Stimulated activated CD4-positive, alpha-beta T cell treated with anti-CD3 and anti-CD28 coated beads, Interleukin-12 subunit alpha, Interleukin-12 subunit beta, amount 100 ng/mL, for 48 hours (primary cell): ENCODE measurements at regions not wholly inside any gene's neighbourhood (a gene's known extent, or its start where the extent isn't known, plus 50 kb on each side); places are given as distances from the start of the nearest gene placed in this dataset.
A peak's percentile ranks its signal among the peaks of the same experiment; 100 is the strongest.

Source experiments
- DNase-seq, 3 donors: peaks; one replicate each; pipeline ENCODE4 v3.0.0-alpha.2; 2020; ENCODE audit warnings: low read depth in 2 of 3, low spot score in 1 of 3

DNA sequence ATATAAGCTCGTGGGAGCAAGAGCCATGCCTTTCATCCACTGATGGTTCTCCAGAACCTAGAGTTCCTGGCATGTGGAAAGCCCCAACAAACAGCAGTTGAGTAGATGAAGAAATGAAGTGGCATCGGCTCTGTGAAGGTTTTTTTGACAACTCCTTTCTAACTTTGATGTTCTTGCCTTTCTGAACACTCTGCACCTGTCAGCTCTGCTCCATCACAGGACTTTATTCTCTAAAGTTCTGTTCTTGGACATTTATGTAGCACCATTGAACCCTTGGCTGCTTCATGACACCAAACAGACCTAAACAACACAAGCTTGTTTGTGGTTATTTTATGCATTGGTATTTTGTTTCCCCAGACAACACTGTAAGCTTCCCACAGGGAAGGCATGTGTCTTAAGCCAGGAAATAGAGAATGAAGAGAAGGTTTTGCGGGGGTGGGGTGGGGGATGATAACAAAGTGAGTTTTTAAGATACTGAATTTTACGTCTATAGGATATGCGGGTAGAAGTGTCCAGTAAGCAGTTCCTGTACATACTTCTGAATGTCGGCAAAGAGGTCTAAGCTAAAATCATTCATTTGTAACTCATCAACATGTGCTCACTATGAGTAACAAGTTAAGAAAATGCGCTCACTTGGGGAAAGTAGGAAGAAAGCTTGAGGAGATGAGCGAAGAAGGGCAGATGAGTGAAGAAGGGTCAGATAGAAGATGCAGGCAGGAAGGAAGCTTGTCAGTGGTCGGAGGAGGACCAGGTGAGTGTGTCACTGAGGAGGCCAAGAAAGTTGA is 146.0 kb upstream of the PLEKHG7 start:
- no peak for DNase-seq

DNA sequence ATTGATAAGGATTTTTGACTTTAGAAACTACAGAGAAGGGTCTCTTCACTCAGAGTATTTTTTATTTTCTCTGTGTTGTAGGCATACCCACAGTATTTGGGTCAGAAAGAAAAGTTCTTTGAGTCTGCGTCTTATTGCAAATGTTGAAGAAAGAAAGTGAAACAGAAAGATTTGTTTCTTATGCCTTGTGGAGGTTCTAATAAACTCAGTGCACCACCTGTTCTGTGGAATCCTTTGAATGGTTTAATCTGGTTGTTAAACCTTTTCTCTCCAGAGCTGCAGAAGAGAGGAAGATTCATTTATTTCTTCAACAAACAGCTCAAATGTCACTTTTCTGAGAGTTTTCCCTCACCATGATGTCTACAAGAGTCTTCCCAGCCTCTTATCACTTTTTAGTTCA is 146.6 kb upstream of the PLEKHG7 start:
- DNase-seq: no peak

DNA sequence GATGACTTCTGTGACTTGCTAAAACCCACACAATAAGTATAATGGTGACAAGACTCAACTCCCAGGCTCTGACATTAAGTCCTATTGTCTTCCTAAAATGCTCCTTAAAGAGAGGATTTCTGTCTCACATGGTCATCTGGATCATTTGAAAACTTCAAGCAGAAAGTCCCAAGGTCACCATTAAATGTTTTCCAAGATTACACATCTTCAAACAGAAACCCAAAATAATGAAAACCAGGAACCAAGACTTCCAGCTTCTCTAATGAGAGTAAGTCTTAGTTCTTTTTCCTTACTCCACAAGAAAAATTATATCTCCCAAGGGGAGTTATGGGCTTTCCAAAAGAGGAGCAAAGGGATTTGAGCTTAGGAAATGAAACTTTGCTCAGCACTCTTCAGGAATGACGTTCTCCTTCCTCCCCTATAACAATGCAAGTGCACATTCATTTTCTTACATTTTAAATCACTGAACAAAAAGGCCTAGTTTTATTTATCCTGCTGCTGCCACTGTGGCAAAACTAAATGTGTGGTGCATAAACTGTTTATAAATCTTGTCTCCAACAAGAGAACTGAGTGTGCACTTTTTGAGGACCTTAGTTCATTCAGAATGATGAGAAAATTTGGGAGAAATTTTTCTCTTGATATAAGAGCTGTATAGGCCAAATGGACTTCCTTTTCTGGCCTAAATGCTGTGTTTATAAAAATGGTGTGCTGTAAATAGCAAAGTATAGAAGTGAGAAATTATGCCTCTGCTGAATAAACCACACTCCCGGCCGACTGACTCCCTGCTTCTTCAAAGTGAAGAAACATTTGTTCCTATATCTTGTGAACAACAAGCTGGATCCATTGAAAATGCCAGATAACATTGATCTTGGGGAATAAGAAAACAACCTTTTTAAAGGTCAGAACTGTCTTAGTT is 148.4 kb upstream of the PLEKHG7 start:
- no peak for DNase-seq

DNA sequence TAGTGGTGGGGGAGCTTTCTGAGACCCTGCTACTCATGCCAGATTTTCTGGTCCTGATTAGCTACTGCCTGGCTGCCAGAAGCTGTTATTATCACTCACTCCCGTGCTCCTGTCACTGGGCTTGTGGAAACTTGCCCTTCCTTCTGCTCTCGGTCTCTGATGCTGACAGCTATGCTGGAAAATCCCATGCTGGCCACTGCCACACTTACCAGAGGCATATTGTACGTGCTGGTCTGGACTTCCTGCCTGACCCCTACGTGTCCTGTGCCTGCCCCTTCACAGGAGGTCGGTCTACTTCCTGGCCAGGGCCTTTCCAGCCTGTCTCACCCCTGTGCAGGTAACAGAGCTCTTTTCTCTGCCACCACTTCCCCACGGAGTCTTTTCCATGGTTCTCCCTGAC is 149.4 kb upstream of the PLEKHG7 start:
- no peak for DNase-seq

DNA sequence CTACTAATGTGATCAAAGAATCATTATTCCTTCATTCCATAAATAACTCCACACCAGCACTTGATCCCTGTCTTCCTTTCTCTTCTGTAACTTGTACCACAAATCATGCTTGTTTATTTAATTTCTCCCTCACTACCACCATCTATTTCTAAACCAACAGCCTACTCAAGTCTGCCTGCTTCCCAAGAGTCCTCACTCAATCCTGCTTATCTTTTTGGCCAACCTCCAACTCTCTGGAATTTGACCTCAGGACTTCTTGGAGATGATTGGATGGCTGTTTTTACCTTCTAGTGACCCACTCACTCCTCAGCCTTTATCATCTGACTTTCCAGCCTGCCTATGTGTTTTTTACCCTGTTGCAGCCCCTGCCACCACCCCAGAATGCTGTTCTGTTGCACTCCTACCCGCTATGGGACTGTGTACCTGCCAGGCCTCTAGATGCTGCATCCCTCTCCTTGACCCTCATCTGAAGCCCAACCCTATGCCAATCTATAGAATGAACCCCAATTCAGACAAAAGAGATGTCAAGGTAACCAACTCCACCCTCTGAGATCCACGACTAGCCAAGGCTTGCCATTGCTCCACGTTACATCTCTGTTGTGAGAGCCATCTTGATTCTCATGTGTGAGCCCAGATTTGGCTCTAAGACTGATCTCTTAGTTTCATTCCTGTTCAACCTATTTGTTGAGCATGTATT is 150.2 kb upstream of the PLEKHG7 start:
- DNase-seq: no peak

DNA sequence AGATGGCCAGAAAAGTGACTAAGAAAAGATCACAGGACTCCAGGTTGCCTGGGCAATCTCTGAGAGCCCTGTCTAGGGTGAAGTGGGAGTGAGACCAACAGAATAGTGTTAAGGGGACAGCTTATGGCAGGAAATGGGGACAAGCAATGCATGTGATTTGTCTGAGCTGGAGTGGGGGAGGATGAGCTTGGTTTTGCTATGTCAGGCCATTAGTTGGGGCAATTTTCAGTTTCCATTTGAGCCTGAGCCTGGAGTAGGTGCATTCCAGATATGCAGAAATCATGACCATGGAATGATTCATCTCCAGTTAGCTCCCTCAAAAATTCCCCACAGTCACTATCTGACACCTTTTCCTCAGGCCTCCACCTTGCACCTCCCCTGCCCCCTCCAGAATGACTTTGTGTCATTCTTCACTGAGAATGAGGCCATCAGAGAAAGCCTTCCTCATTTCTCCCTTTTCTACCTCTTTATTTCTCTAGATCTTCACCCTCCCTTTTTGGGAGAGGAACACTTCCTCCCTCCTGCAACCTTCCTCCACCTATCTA is 150.9 kb upstream of the PLEKHG7 start:
- DNase-seq: peak; percentile 39 to 57 (median 52)

DNA sequence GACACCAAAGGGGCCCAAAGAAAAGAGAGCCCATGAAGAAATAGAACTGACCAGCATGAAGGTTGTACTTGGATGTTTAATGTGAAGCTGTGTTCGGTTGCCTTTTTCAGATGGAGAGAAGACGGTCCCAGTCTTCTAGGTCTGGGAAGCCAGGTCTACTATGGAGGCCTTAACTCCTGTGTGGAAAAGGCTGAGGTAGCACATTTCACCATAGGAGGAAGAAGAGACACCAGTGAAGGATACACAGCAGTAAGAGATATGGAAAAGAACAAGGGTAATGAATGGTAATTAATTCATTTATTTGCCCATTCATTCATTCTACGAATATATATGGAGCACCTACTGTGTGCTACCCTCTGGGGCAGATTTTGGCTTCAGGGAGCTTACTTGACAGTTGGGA is 151.6 kb upstream of the PLEKHG7 start:
- DNase-seq: no peak

DNA sequence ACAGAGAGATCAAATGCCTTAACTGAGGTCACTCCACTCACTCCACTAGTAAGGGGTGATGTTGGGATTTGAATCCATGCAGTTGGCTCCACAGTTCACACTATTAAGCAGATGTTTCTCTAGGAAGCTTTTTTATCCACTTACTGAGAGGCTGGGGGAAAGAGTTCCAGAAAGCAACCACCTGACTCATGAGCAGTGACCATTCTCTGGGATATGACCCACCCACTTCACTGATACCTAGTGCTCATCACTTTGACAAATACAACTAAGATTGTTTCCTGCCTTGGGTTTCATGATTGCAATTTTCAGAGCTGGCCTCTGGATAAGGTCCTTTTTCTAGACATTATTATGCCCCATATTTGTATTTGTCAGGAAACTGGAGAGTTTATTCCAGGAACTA is 152.1 kb upstream of the PLEKHG7 start:
- no peak for DNase-seq

DNA sequence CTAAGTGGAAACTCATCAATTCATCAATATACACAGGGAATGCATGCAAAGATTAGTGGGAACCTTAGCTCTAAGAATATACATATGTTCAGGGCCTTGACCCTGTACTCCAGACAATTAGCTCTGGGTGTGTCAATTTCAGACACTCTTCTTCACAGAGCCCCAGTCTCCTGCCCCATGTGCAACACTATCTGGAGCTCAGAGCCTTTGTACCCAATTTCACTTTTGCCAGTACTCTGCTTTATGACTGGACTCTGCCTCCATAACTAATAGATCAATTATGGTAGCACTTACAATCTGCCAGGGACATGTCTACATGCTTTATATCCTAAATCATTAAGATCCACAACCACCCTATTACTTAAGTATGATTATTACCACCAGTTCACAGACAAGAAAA is 152.5 kb upstream of the PLEKHG7 start:
- DNase-seq: no peak

DNA sequence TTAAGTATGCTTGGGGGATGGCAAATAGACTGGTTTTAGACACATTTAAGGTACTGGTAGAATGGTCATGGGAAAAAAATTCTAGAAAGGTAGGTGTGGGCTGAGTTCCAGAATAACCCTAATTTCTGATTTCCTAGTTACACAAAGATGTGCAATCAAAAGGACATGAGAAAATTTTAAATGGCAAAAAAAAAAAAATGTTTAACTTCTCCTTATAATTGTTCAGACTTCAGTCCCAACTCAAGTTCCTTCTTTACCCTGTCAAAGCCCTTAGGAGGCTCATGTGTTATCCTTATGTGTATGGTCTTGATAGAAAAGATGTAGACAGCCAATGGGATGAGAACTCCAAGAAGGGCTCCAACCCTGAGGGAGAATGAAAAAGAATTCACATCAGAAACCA is 153.3 kb upstream of the PLEKHG7 start:
- DNase-seq: no peak

DNA sequence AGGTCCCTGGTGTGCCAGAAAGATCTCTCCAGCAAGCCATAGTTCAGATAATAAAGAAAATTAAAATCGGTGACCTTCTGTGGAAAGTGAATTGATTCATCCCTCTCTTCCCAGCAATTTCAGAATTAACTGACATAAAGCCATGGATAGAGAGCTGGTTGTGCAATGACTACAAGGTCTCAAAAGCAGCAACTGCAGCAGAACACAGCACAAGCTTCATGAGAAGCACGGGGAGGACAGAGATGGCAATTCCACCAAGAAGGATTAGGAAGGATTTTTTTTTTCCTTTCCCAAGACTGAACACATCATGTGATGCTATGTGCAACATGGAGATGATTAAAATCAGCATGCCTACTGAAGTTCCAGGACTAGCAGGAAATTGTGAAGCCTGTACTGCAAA is 154.9 kb upstream of the PLEKHG7 start:
- DNase-seq: no peak

DNA sequence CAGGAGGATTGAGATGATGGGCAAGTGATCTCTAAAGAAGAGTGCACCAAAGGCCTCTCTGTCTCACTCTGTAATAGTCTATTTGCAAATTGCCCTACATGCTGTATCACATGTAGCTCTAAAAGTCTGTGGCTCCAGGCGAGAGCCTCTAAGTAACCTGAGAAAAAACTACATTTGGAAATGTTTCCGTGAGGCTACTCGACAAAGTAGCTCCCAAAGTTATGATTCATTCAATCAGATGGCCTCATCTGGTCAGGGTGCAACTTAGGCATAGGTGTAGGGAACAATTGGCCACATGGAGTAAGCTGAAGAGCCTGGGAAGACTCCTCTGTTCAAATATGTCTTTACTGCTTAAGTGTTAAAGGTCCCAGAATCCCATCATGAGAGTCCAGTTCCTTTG is 155.4 kb upstream of the PLEKHG7 start:
- DNase-seq: no peak

DNA sequence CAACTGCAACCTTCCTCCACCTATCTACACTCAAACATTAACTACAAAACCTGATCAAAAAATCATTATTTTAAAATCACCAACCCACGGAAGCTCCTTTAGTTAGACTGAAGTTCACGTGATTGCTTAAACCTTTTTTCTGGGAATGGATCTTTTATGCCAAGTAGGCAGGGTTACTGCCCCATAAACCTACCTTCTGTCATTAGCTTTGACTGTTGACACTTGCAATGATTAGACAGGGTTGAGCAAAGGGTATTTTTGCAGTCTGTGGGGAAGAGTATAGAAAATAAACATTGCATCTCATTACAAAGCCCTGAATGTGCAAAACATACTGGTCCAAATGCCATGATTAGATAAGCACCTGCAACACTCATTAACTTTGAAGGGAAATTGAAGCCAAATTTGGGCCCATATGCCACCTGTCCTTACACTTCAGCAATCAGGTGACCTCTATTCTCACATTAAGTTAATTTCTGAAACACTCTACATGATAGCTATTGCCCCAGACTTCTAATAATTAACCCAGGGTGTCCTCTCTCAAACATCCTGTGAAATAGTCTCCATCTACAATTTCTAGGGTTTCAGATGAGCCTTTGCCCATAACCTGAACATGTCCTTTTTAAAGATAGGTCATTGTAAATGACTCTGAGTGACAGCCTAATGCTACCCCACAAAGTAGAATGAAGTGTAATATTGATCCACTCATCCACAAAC is 156.0 kb upstream of the PLEKHG7 start:
- DNase-seq: no peak

DNA sequence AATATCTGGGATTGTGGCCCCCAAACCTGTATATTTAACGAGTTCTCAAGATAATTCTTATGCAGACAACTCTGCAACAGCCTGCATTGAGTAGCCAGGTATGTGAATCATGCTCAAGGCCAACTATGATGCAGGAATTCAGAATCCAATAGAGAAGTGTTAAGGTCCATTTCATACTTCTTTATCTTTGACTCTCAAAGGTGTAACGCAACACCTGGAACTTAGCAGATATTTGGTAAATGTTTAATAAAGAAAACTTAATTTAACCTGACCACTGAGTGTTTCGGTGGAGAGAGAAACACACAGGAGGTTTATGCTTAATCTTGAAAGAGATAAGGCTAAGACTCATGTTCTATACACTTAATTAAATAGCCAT is 156.5 kb upstream of the PLEKHG7 start:
- DNase-seq: no peak

DNA sequence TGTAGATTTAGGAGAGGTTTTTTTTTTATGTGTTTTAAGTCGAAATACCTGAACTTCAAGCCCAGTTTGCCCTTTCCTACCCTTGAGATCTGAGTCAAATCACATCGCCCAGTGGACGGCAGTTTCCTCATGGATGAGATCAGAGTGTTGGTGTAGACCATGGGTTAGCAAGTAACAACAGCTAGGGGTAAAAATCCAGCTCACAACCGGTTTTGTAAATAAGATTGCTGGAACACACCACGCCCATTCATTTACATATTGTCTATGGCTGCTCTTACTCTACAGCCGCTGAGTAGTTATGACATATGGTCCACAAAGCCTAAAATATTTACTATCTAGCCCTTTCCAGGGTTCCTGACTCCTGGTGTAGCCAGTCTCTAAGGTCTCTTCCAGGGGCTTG is 158.5 kb upstream of the PLEKHG7 start:
- DNase-seq: no peak

DNA sequence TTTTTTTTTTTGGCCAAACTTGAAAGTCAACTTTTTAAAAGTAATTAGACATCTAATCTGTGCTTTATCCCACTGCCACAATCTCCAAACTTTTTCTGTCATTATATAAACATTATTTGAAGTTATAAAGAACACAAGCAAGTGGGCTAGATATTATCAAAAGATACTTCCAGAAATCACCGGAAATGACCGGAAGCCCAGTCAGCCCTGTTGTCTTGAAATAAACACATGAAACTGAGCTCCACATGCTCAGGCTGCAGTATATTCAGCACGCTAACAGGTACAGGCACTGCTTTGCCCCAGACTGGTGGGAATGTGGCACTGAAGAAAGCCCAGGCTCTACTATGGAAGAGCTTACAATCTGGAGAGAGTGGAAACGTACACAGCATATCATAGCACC is 158.9 kb upstream of the PLEKHG7 start:
- no peak for DNase-seq

DNA sequence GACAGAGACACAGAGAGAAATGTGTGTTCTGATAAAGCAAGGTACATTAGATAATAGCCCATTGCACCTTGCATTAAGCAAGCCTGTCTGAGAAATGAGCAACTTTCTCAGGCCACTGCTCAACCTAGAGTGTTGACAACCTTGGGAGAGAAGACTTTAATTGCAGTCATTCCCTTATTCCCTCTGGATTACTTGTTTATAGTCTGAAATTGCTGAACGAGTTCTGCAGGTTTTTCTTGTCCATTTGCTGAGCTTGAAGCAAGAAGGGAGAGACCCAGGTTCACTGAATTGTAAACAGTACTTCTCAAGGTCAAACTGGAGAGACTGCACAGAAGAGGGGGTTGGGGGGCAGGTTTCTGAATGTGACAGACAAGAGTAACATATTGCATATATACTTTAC is 159.4 kb upstream of the PLEKHG7 start:
- DNase-seq: no peak

DNA sequence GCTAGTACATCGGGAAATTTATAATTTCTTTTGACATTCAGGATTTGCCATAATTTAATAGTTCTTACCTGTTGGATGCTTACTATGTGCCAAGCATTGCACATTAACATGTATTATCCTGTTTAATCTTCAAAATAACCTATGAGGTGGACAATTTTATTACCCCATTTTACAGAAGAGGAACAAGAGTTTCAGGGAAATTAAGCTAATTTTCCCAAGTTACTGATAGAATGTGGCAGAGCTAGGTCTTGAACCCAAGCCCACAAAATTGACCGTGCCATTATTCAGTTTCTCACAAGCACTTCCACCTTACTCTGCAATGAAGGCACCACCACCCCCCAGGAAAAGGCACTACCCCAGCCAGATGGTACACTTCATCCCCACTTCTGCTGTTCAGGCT is 161.1 kb upstream of the PLEKHG7 start:
- DNase-seq: no peak

DNA sequence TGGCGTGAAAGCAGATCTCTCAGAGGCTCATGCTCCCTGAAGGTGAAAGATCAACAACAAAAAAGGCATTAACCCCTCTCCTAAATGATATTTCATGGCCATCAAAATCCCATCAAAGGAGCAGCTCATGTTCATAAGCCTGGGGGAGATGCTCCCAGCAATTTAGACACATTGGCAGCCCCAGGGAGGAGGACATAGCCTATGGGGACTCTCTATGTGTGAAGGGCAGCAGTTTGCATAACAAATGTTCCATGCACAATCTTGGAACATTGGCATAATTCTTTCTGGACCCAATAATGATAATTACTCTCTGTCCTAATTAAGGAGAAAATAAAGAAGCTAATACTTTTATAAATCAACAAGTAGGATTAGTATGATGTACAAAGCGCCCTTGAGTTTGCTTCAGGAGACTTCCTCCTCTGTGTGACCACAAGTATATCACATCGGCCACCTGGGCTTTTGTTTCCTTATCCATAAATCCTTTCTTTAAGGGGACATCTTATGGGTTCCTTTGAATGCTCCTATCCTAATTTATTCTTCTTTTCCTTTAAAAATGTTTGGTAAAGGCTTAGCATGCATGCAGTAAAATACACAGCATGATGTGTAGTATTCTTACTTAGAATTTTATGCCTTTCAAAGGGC is 161.9 kb upstream of the PLEKHG7 start:
- no peak for DNase-seq

DNA sequence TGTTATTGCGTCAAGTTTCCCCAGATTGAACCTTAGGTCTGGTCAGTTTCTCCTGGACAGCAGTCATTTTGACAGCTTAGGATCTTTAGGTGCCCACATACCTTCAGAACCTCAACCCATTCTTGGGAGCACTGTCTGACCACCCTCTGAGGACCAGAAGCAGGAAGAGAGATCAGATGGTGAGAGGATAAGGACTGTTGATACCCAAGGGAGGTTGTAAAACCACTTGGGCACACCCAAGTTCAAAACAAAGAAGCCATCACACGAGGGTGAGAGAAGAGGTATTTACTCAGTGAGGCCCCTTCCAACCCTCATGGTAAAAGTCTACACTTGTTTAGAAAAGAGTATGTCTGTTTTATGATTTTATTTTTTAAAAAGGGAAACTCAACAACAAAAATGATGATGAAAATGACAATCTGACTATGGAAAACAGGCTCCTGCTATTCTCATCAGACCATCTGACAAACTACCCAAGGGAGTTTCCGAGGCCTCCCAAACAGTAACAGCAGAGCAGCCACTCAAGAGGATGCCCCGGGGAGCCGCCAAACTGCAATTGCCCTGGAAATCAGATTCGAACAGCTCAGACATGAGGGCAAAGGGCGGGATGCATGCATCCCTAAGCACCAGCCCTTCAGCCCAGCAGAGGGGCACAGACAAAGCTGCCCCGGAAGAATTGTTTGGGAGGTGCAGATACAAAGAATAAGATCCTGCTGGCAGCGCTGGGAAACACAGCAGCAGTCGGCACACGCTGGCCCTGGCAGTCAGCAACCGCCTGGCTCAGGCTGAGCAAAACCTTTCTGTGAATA is 162.6 kb upstream of the PLEKHG7 start:
- DNase-seq: no peak
